Liver (tissue), 3 donors: ENCODE measurements at regions not wholly inside any gene's neighbourhood (a gene's known extent, or its start where the extent isn't known, plus 50 kb on each side); places are given as distances from the start of the nearest gene placed in this dataset.

ENCODE experiments used
- EGR1 ChIP-seq, 2 donors: IDR thresholded peaks; 2 replicates each; pipeline ENCODE4 v1.6.1; 2016 to 2018; ENCODE audit warnings: antibody characterized with exemption in 2 of 2, low read depth in 2 of 2
- YY1 ChIP-seq: IDR thresholded peaks from 2 replicates; pipeline ENCODE4 v1.6.1; 2016; ENCODE audit warnings: antibody characterized with exemption, mild to moderate bottlenecking
- TF ChIP-seq, protein P1 (sequence below): fragments of 150-350 bp; IDR thresholded peaks from 2 replicates; pipeline ENCODE4 v1.5.1; 2017; ENCODE audit warnings: improper control_type of control experiment, low read depth, low read length; ENCODE audit not compliant: missing input control
- TF ChIP-seq, protein P2 (sequence below): IDR thresholded peaks from 2 replicates; pipeline ENCODE4 v1.6.1; 2016; ENCODE audit warnings: antibody characterized with exemption
- donor health status: healthy.
- donor health status: healthy.

DNA sequence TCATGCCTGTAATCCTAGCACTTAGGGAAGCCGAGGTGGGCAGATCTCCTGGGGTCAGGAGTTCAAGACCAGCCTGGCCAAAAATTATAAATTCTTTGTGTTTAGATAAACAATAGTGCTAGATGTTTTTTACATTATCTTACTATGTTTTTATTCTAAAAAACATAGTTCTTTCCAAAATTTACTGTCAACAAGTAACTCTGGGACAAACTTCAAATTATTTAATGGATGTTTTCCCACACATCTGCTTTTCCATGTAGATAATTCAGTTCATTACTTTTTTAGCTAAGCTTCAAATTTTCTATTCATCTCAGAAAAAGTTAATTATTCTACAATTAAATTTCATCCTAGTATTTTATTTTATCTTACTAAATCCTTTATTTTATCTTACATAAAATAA is 596.2 kb upstream of the LRRC4C start:
- TF ChIP-seq, protein P1, sequence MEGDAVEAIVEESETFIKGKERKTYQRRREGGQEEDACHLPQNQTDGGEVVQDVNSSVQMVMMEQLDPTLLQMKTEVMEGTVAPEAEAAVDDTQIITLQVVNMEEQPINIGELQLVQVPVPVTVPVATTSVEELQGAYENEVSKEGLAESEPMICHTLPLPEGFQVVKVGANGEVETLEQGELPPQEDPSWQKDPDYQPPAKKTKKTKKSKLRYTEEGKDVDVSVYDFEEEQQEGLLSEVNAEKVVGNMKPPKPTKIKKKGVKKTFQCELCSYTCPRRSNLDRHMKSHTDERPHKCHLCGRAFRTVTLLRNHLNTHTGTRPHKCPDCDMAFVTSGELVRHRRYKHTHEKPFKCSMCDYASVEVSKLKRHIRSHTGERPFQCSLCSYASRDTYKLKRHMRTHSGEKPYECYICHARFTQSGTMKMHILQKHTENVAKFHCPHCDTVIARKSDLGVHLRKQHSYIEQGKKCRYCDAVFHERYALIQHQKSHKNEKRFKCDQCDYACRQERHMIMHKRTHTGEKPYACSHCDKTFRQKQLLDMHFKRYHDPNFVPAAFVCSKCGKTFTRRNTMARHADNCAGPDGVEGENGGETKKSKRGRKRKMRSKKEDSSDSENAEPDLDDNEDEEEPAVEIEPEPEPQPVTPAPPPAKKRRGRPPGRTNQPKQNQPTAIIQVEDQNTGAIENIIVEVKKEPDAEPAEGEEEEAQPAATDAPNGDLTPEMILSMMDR = no peak
- TF ChIP-seq, protein P2, sequence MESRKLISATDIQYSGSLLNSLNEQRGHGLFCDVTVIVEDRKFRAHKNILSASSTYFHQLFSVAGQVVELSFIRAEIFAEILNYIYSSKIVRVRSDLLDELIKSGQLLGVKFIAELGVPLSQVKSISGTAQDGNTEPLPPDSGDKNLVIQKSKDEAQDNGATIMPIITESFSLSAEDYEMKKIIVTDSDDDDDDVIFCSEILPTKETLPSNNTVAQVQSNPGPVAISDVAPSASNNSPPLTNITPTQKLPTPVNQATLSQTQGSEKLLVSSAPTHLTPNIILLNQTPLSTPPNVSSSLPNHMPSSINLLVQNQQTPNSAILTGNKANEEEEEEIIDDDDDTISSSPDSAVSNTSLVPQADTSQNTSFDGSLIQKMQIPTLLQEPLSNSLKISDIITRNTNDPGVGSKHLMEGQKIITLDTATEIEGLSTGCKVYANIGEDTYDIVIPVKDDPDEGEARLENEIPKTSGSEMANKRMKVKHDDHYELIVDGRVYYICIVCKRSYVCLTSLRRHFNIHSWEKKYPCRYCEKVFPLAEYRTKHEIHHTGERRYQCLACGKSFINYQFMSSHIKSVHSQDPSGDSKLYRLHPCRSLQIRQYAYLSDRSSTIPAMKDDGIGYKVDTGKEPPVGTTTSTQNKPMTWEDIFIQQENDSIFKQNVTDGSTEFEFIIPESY = no peak
- TF ChIP-seq EGR1 (IDR thresholded peaks at IDR 0.05; ENCODE audit: low read depth in 2 of 2) (no peak), YY1 (no peak)
